Breast epithelium (tissue), 3 donors: ENCODE measurements at regions not wholly inside any gene's neighbourhood (a gene's known extent, or its start where the extent isn't known, plus 50 kb on each side); places are given as distances from the start of the nearest gene placed in this dataset.

Experiments used
- CTCF ChIP-seq, 3 donors: fragments of 450-650 bp; IDR thresholded peaks; one replicate each; pipeline ENCODE4 v1.5.1; 2016 to 2017; ENCODE audit warnings: antibody characterized with exemption in 3 of 3, mild to moderate bottlenecking in 3 of 3, moderate library complexity in 3 of 3
- POLR2A ChIP-seq: fragments of 450-650 bp; IDR thresholded peaks from one replicate; pipeline ENCODE4 v1.6.1; 2016; ENCODE audit warnings: antibody characterized with exemption, mild to moderate bottlenecking, moderate library complexity
- POLR2AphosphoS5 ChIP-seq, 3 donors: sonication (generic); formaldehyde crosslinking; IDR thresholded peaks; one replicate each; pipeline ENCODE4 v1.6.1; 2017; ENCODE audit warnings: antibody characterized with exemption in 3 of 3

GRCh38 chr1:187716160-187716559 is 887.4 kb downstream of the PLA2G4A start:
- TF ChIP-seq CTCF (IDR thresholded peaks at IDR 0.05) (no peak), POLR2AphosphoS5 (IDR thresholded peaks at IDR 0.05) (no peak), POLR2A (no peak)
